Bronchial epithelial cell (primary cell): ENCODE measurements at regions not wholly inside any gene's neighbourhood (a gene's known extent, or its start where the extent isn't known, plus 50 kb on each side); places are given as distances from the start of the nearest gene placed in this dataset.
"Not testable (repeated sequence)": the region's sequence is repeated elsewhere in the genome, so short reads cannot be mapped to it uniquely, and the experiment has no call there.

Source experiments
- DNase-seq: peaks from one replicate; pipeline ENCODE4 v3.0.0-alpha.2; 2010; ENCODE audit warnings: low read depth
- FAIRE-seq: peaks from 2 replicates; lab custom pipeline; 2011; peaks lifted over from hg19 to GRCh38; lab: Jason Lieb, UNC
- H3K27me3 ChIP-seq: 2 replicates; pipeline ENCODE4 v1.5.1; 2011; ENCODE audit warnings: low read length; ENCODE audit not compliant: control insufficient read depth, insufficient read depth
- H3K36me3 ChIP-seq: 2 replicates; pipeline ENCODE4 v1.5.1; 2011; ENCODE audit warnings: low read length; ENCODE audit not compliant: control insufficient read depth, insufficient read depth
- H3K4me3 ChIP-seq: 2 replicates; pipeline ENCODE4 v1.5.1; 2011; ENCODE audit warnings: mild to moderate bottlenecking, low read depth, low read length, control low read depth
- CTCF ChIP-seq: IDR thresholded peaks from 2 replicates; pipeline ENCODE4 v1.5.1; 2011; ENCODE audit warnings: mild to moderate bottlenecking, moderate library complexity, low read length, control low read depth, inconsistent platforms; ENCODE audit not compliant: insufficient read depth, severe bottlenecking

GRCh38 chrX:144722307-144722706 lies 525.0 kb upstream of the SPANXN1 start:
- no peak overlapping the region for H3K4me3 ChIP-seq
- no peak for FAIRE-seq
- H3K27me3 ChIP-seq, result no peaks in the 10 kb centered on the region
- no peak for DNase-seq
- TF ChIP-seq CTCF, result no peak
- H3K36me3 ChIP-seq, result no peaks in the 10 kb centered on the region

- Histone ChIP-seq H3K36me3 (no peaks in the 10 kb centered on the region), H3K27me3 (no peaks in the 10 kb centered on the region), H3K4me3 (no peak overlapping the region)
- no peak for TF ChIP-seq CTCF
- DNase-seq (no peak), FAIRE-seq (no peak)
Measured at GRCh38 chrX:144730471-144730870, 516.8 kb upstream of the SPANXN1 start.

- H3K4me3 ChIP-seq, result no peak overlapping the region
- FAIRE-seq (no peak), DNase-seq (no peak)
- no peaks in the 10 kb centered on the region for H3K27me3 ChIP-seq
- no peaks in the 10 kb centered on the region for H3K36me3 ChIP-seq
- TF ChIP-seq CTCF, result no peak
Measured at GRCh38 chrX:144732588-144732987, 514.7 kb upstream of the SPANXN1 start.

- no peak overlapping the region for H3K4me3 ChIP-seq
- no peaks in the 10 kb centered on the region for H3K27me3 ChIP-seq
- H3K36me3 ChIP-seq, result no peaks in the 10 kb centered on the region
- no peak for FAIRE-seq
- TF ChIP-seq CTCF, result no peak
- DNase-seq, result no peak
Measured at GRCh38 chrX:144738246-144738645, 509.1 kb upstream of the SPANXN1 start.

- DNase-seq (no peak), FAIRE-seq (no peak)
- Histone ChIP-seq H3K36me3 (no peaks in the 10 kb centered on the region), H3K4me3 (no peak overlapping the region), H3K27me3 (no peaks in the 10 kb centered on the region)
- no peak for TF ChIP-seq CTCF
Measured at GRCh38 chrX:144768540-144768939, 478.8 kb upstream of the SPANXN1 start.

GRCh38 chrX:144783528-144783927 lies 463.8 kb upstream of the SPANXN1 start:
- not testable (repeated sequence) for H3K4me3 ChIP-seq, DNase-seq, H3K36me3 ChIP-seq, FAIRE-seq, H3K27me3 ChIP-seq
